ENCODE measurements at regions not wholly inside any gene's neighbourhood (a gene's known extent, or its start where the extent isn't known, plus 50 kb on each side); places are given as distances from the start of the nearest gene placed in this dataset.
"Not testable (repeated sequence)": the region's sequence is repeated elsewhere in the genome, so short reads cannot be mapped to it uniquely, and the experiment has no call there.

GRCh38 chr4:33911959-33912358, 2332.4 kb downstream of the ARAP2 start:
- no peak for DNase-seq

GRCh38 chr4:33914386-33914785, 2329.9 kb downstream of the ARAP2 start:
- no peak for DNase-seq

GRCh38 chr4:33923469-33923868, 2320.8 kb downstream of the ARAP2 start:
- DNase-seq = no peak

GRCh38 chr4:33924239-33924638, 2320.1 kb downstream of the ARAP2 start:
- DNase-seq = no peak

GRCh38 chr4:33924811-33925210, 2319.5 kb downstream of the ARAP2 start:
- no peak for DNase-seq

GRCh38 chr4:33930497-33930896, 2313.8 kb downstream of the ARAP2 start:
- no peak for DNase-seq

GRCh38 chr4:33931026-33931425, 2313.3 kb downstream of the ARAP2 start:
- no peak for DNase-seq

- DNase-seq = no peak
Measured at GRCh38 chr4:33940281-33940680, 2304.0 kb downstream of the ARAP2 start.

- DNase-seq = no peak
Measured at GRCh38 chr4:33941854-33942253, 2302.5 kb downstream of the ARAP2 start.

GRCh38 chr4:33948921-33949320, 2295.4 kb downstream of the ARAP2 start:
- no peak for DNase-seq

GRCh38 chr4:33953848-33954247, 2290.5 kb downstream of the ARAP2 start:
- not testable (repeated sequence) for DNase-seq

- DNase-seq = no peak
Measured at GRCh38 chr4:33954759-33955158, 2289.6 kb downstream of the ARAP2 start.

GRCh38 chr4:33959519-33959918, 2284.8 kb downstream of the ARAP2 start:
- DNase-seq = no peak

- DNase-seq = no peak
Measured at GRCh38 chr4:33961761-33962160, 2282.6 kb downstream of the ARAP2 start.

- DNase-seq = no peak
Measured at GRCh38 chr4:33966808-33967207, 2277.5 kb downstream of the ARAP2 start.

- DNase-seq = no peak
Measured at GRCh38 chr4:33974270-33974669, 2270.0 kb downstream of the ARAP2 start.

- no peak for DNase-seq
Measured at GRCh38 chr4:33975995-33976394, 2268.3 kb downstream of the ARAP2 start.

GRCh38 chr4:33979781-33980180, 2264.5 kb downstream of the ARAP2 start:
- not testable (repeated sequence) for DNase-seq

GRCh38 chr4:33980361-33980760, 2264.0 kb downstream of the ARAP2 start:
- DNase-seq = no peak

- no peak for DNase-seq
Measured at GRCh38 chr4:33989820-33990443, 2254.4 kb downstream of the ARAP2 start.

- no peak for DNase-seq
Measured at GRCh38 chr4:33996075-33996718, 2248.1 kb downstream of the ARAP2 start.

GRCh38 chr4:33998291-33998690, 2246.0 kb downstream of the ARAP2 start:
- no peak for DNase-seq

- no peak for DNase-seq
Measured at GRCh38 chr4:34000356-34000755, 2244.0 kb downstream of the ARAP2 start.

GRCh38 chr4:34006540-34006939, 2237.8 kb downstream of the ARAP2 start:
- DNase-seq = not testable (repeated sequence)

- DNase-seq = no peak
Measured at GRCh38 chr4:34009951-34010350, 2234.4 kb downstream of the ARAP2 start.

Measured in left hindlimb (tissue), 1 donor.